Hepatocyte (in vitro differentiated cells): ENCODE measurements at regions not wholly inside any gene's neighbourhood (a gene's known extent, or its start where the extent isn't known, plus 50 kb on each side); places are given as distances from the start of the nearest gene placed in this dataset.

Experiments
- DNase-seq: peaks from one replicate; pipeline ENCODE4 v3.0.0-alpha.2; 2016; ENCODE audit warnings: low spot score
- H2AFZ ChIP-seq: fragments of 200-600 bp; sonication (generic); 2 replicates; pipeline ENCODE4 v1.6.0; 2016; ENCODE audit warnings: antibody characterized with exemption, mild to moderate bottlenecking
- H3K27ac ChIP-seq: fragments of 200-600 bp; sonication (generic); 2 replicates; pipeline ENCODE4 v1.5.1; 2016; ENCODE audit warnings: mild to moderate bottlenecking
- H3K27me3 ChIP-seq: fragments of 200-600 bp; sonication (generic); 2 replicates; pipeline ENCODE4 v1.6.1; 2016
- H3K36me3 ChIP-seq: fragments of 200-600 bp; sonication (generic); replicated peaks from 2 replicates; pipeline ENCODE4 v1.5.1; 2016; ENCODE audit warnings: low read depth; ENCODE audit not compliant: insufficient read depth
- H3K4me1 ChIP-seq: fragments of 200-600 bp; sonication (generic); 2 replicates; pipeline ENCODE4 v1.5.1; 2016; ENCODE audit warnings: mild to moderate bottlenecking, moderate library complexity; ENCODE audit not compliant: insufficient read depth
- H3K4me2 ChIP-seq: fragments of 200-600 bp; sonication (generic); 2 replicates; pipeline ENCODE4 v1.6.0; 2016
- H3K4me3 ChIP-seq: fragments of 200-600 bp; sonication (generic); 2 replicates; pipeline ENCODE4 v1.5.1; 2016; ENCODE audit warnings: mild to moderate bottlenecking
- H3K79me2 ChIP-seq: fragments of 200-600 bp; sonication (generic); 2 replicates; pipeline ENCODE4 v1.6.0; 2017; ENCODE audit warnings: mild to moderate bottlenecking
- H3K9me2 ChIP-seq: fragments of 200-600 bp; sonication (generic); replicated peaks from 2 replicates; pipeline ENCODE4 v1.6.0; 2017; ENCODE audit warnings: mild to moderate bottlenecking; ENCODE audit not compliant: insufficient read depth
- H3K9me3 ChIP-seq: fragments of 200-600 bp; sonication (generic); 2 replicates; pipeline ENCODE4 v1.5.1; 2016; ENCODE audit warnings: low read depth, mild to moderate bottlenecking
- H4K20me1 ChIP-seq: fragments of 200-600 bp; sonication (generic); 2 replicates; pipeline ENCODE4 v1.6.0; 2016; ENCODE audit warnings: mild to moderate bottlenecking; ENCODE audit not compliant: insufficient read depth, poor library complexity, severe bottlenecking
- EZH2 ChIP-seq: fragments of 200-600 bp; sonication (generic); IDR thresholded peaks from 2 replicates; pipeline ENCODE4 v1.6.1; 2016; ENCODE audit warnings: antibody characterized with exemption, mild to moderate bottlenecking, borderline replicate concordance
- EZH2phosphoT487 ChIP-seq: fragments of 200-600 bp; sonication (generic); IDR thresholded peaks from one replicate; pipeline ENCODE4 v1.6.1; 2018; ENCODE audit warnings: antibody characterized with exemption, mild to moderate bottlenecking, low read depth, moderate library complexity; ENCODE audit not compliant: unreplicated experiment, severe bottlenecking
- WGBS: methylation state at CpG from one replicate; pipeline ENCODE4 v1.1.6; 2016; ENCODE audit warnings: low lambda C conversion rate; ENCODE audit errors: missing lambda C conversion rate; 5-methylcytosine and 5-hydroxymethylcytosine counted together
- TF ChIP-seq, protein P1 (sequence below): fragments of 200-600 bp; sonication (generic); IDR thresholded peaks from 2 replicates; pipeline ENCODE4 v1.5.1; 2016; ENCODE audit warnings: antibody characterized with exemption, mild to moderate bottlenecking; ENCODE audit not compliant: poor library complexity

DNA sequence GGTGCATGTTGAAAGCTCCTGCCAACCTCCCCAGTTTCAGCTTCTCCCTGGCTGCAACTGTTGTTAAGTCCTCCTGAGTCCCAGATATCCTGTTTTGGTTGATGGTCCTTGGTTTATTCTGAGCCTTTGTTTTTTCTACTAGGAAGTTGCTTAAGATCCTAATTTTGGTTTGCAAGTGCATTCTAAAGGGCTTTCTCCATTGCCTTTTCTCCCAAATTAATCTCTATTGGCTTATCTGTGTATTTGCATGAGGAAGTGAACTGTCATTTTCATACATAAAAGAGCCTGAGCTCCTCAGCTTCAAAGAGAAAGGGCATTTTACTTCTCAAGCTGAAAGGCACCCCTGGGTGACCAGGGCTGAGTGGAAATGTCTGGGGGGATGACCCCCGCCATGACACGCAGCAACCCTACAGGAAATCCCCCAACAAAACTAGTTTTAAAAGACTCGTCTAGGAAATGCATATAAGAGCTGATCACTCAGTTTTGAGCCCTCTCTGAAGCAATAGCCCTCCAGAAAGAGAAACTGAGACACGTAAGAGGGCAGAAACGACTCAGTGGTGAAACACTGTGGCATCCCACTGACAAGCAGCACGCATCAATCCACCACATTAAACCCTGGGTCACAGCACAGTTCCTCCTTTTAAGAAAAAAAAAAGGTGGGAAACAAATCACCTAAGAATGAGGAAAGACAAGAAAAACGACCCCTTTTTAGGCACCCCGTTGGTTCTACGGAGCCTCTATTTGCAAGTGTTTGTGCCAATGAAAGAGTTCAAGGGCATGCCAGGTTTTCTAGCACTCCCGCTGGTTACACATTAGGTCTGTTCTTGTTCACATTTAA, 140.9 kb downstream of the THBS2 start:
- H3K27ac ChIP-seq, result no peak overlapping the region
- no peaks in the 10 kb centered on the region for H3K36me3 ChIP-seq
- no peak overlapping the region for H3K4me2 ChIP-seq
- no peaks in the 10 kb centered on the region for H3K9me3 ChIP-seq
- H3K4me1 ChIP-seq, result no peaks in the 10 kb centered on the region
- TF ChIP-seq, protein P1, sequence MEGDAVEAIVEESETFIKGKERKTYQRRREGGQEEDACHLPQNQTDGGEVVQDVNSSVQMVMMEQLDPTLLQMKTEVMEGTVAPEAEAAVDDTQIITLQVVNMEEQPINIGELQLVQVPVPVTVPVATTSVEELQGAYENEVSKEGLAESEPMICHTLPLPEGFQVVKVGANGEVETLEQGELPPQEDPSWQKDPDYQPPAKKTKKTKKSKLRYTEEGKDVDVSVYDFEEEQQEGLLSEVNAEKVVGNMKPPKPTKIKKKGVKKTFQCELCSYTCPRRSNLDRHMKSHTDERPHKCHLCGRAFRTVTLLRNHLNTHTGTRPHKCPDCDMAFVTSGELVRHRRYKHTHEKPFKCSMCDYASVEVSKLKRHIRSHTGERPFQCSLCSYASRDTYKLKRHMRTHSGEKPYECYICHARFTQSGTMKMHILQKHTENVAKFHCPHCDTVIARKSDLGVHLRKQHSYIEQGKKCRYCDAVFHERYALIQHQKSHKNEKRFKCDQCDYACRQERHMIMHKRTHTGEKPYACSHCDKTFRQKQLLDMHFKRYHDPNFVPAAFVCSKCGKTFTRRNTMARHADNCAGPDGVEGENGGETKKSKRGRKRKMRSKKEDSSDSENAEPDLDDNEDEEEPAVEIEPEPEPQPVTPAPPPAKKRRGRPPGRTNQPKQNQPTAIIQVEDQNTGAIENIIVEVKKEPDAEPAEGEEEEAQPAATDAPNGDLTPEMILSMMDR, result no peak
- no peak for TF ChIP-seq EZH2
- no peak for TF ChIP-seq EZH2phosphoT487
- H2AFZ ChIP-seq, result no peak overlapping the region
- no peaks in the 10 kb centered on the region for H4K20me1 ChIP-seq
- no peaks in the 10 kb centered on the region for H3K79me2 ChIP-seq
- DNase-seq, result no peak
- H3K9me2 ChIP-seq, result no peaks in the 10 kb centered on the region
- 63% methylated on average over 10 of the region's 10 CpGs for WGBS
- H3K27me3 ChIP-seq, result no peaks in the 10 kb centered on the region
- H3K4me3 ChIP-seq, result no peak overlapping the region

DNA sequence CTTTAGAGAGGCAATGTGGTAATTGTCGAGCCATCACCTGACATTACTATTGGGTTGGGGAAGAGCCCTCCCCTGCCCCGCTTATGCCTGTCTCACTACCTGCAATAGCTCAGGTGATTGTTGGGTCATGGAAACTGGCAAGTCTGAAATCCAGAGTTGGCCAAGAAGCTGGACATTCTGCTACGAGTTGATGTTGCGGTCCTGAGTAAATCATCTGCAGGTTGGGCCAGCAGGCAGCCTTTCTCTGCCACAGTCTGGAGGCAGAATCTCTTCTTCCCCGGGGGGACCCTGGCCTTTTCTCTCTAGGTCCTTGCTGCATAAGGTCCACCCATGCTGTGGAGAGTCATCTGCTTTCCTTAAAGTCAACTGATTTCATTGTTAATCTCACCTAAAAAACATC, 142.4 kb downstream of the THBS2 start:
- DNase-seq, result no peak
- Histone ChIP-seq H3K9me2 (no peaks in the 10 kb centered on the region), H4K20me1 (no peaks in the 10 kb centered on the region), H2AFZ (no peak overlapping the region), H3K4me1 (no peaks in the 10 kb centered on the region), H3K27me3 (no peaks in the 10 kb centered on the region), H3K27ac (no peak overlapping the region), H3K4me3 (no peak overlapping the region), H3K9me3 (no peaks in the 10 kb centered on the region), H3K4me2 (no peak overlapping the region), H3K36me3 (no peaks in the 10 kb centered on the region), H3K79me2 (no peaks in the 10 kb centered on the region)
- 82% methylated on average over 5 of the region's 5 CpGs for WGBS
- TF ChIP-seq, protein P1, result no peak

DNA sequence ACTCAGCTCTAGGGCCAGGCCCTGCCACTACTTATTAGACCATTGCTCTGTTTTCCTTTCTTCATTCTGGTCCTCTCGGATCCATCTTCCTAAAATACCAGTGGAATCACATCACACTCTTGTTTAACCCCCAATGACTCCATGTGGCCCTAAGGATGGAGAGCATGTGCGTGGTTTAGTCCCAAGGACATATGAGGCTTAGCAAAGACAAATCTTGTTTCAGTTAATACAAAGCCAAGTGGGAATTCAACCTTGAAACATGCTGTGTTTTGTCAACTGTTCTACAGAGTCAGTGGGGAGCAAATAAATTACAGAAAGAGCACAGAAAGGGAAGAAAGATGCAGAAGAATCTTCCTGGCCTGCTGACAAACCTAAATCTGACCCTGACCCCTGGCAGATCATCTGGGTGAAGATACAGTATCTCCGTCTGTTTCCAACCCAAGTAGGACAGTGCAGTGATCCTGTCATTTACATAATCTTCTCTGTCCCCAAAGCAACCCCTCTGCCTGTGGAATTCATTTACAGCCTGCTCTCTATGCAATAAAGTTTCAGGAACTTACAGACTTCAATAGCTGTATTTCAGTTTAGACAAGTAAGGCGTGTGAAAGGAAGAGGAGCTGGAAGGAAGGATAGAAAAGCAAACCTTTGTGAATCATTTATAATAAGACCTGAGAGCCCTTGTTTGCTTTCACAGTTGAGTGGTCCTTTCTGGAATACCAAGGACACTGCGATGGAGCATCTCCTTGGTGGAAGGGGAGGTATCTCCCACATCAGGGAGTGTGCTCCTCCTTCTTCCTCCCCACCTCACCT, 144.0 kb downstream of the THBS2 start:
- H3K79me2 ChIP-seq, result no peaks in the 10 kb centered on the region
- H3K4me2 ChIP-seq, result no peak overlapping the region
- no peaks in the 10 kb centered on the region for H3K9me2 ChIP-seq
- TF ChIP-seq, protein P1, result no peak
- no peak for TF ChIP-seq EZH2phosphoT487
- TF ChIP-seq EZH2, result no peak
- H3K36me3 ChIP-seq, result no peaks in the 10 kb centered on the region
- no peaks in the 10 kb centered on the region for H3K27me3 ChIP-seq
- no peak overlapping the region for H2AFZ ChIP-seq
- DNase-seq, result no peak
- H4K20me1 ChIP-seq, result no peaks in the 10 kb centered on the region
- H3K4me1 ChIP-seq, result no peaks in the 10 kb centered on the region
- H3K27ac ChIP-seq, result no peak overlapping the region
- WGBS, result 80% methylated on average over 5 of the region's 5 CpGs
- H3K4me3 ChIP-seq, result no peak overlapping the region
- H3K9me3 ChIP-seq, result no peaks in the 10 kb centered on the region
